ENCODE measurements at regions not wholly inside any gene's neighbourhood (a gene's known extent, or its start where the extent isn't known, plus 50 kb on each side); places are given as distances from the start of the nearest gene placed in this dataset.
"Not testable (repeated sequence)": the region's sequence is repeated elsewhere in the genome, so short reads cannot be mapped to it uniquely, and the experiment has no call there.

DNA sequence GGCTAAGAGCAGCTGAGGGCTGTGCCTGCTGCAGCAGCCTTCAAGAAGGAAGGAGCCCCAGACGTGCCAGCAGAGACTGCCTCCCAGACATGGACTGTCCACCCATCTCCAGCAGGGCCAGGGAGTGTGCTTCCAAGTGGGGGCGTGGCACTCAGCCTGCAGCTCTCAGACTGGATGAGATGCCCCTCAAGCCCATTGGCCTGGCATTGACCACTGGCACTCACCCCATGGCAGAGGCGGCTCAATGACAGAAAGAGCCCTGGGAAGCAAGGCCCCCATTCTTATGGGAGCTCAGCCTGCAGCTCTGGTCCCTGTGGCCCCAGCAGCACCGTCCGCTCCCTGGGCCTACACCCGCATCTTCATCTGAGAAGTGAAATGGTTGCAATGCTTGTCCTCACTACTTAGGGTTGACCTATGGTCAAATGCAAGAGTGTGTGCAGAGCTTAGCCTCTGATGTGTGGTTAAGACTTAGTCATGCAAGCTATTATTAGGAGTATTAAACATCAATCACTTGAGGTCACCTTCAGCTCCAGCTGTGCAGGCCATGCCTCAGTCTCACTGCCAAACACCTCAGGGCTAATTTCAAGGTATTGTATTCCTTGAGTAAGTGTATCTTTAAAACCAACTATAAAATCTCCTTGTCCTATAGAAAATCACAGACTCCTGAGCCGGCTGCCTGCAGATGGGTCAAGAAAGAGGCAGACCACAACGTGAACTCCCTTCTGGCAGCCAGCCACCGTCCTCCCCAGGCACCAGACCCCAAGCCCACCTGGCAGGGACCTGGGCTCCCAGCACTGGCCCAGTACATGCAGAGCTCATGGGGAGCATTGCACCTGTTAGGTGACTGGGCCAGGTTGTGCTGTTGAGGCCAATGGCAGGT lies 194.8 kb downstream of the NDUFA10 start:
- no peaks in the 10 kb centered on the region; the same call in 1 of the 2 replicates for H3K27me3 ChIP-seq (replicated peaks; ENCODE audit: control insufficient read depth, insufficient read depth, low read length)
- TF ChIP-seq, protein P1, sequence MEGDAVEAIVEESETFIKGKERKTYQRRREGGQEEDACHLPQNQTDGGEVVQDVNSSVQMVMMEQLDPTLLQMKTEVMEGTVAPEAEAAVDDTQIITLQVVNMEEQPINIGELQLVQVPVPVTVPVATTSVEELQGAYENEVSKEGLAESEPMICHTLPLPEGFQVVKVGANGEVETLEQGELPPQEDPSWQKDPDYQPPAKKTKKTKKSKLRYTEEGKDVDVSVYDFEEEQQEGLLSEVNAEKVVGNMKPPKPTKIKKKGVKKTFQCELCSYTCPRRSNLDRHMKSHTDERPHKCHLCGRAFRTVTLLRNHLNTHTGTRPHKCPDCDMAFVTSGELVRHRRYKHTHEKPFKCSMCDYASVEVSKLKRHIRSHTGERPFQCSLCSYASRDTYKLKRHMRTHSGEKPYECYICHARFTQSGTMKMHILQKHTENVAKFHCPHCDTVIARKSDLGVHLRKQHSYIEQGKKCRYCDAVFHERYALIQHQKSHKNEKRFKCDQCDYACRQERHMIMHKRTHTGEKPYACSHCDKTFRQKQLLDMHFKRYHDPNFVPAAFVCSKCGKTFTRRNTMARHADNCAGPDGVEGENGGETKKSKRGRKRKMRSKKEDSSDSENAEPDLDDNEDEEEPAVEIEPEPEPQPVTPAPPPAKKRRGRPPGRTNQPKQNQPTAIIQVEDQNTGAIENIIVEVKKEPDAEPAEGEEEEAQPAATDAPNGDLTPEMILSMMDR (IDR thresholded peaks at IDR 0.05; ENCODE audit: insufficient read depth, low read length, poor library complexity, severe bottlenecking) = no peak
- DNase-seq (ENCODE audit: extremely low read depth, insufficient read length) = no peak

GRCh38 chr2:239829326-239829725 lies 195.8 kb downstream of the NDUFA10 start:
- Histone ChIP-seq H3K27me3 (replicated peaks; ENCODE audit: control insufficient read depth, insufficient read depth, low read length) (no peaks in the 10 kb centered on the region; the same call in none of the 2 replicates), H3K36me3 (ENCODE audit: control insufficient read depth, insufficient read depth, low read length) (no peaks in the 10 kb centered on the region), H3K4me3 (replicated peaks; ENCODE audit: low read depth, low read length) (no peak overlapping the region)
- no peak for DNase-seq (ENCODE audit: extremely low read depth, insufficient read length)
- TF ChIP-seq, protein P1 (IDR thresholded peaks at IDR 0.05; ENCODE audit: insufficient read depth, low read length, poor library complexity, severe bottlenecking) = no peak

More for the DNA sequence above, 194.8 kb downstream of the NDUFA10 start:
- Histone ChIP-seq H3K36me3 (ENCODE audit: control insufficient read depth, insufficient read depth, low read length) (no peaks in the 10 kb centered on the region), H3K4me3 (replicated peaks; ENCODE audit: low read depth, low read length) (no peak overlapping the region)

DNA sequence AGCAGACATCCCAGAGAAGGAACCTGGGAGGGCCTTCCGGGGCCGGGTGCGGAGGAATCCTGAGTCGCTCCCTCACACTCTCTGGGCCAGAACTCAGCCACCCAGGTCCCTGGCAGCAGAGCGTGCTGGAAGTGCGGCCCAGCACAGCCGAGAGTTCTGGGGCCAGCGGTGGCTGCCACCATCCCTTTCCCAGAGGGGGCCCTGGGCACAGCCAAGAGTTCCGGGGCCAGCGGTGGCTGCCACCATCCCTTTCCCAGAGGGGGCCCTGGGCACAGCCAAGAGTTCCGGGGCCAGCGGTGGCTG lies 196.2 kb downstream of the NDUFA10 start:
- H3K4me3 ChIP-seq (replicated peaks; ENCODE audit: low read depth, low read length); H3K27me3 ChIP-seq (replicated peaks; ENCODE audit: control insufficient read depth, insufficient read depth, low read length); H3K36me3 ChIP-seq (ENCODE audit: control insufficient read depth, insufficient read depth, low read length); DNase-seq (ENCODE audit: extremely low read depth, insufficient read length): not testable (repeated sequence)

- no peak overlapping the region for H3K4me3 ChIP-seq (replicated peaks; ENCODE audit: low read depth, low read length)
- TF ChIP-seq, protein P1 (IDR thresholded peaks at IDR 0.05; ENCODE audit: insufficient read depth, low read length, poor library complexity, severe bottlenecking) = no peak
- no peaks in the 10 kb centered on the region; the same call in none of the 2 replicates for H3K27me3 ChIP-seq (replicated peaks; ENCODE audit: control insufficient read depth, insufficient read depth, low read length)
- DNase-seq (ENCODE audit: extremely low read depth, insufficient read length) = no peak
- no peaks in the 10 kb centered on the region for H3K36me3 ChIP-seq (ENCODE audit: control insufficient read depth, insufficient read depth, low read length)
These were observed 196.8 kb downstream of the NDUFA10 start for GRCh38 chr2:239828192-239828972.

- TF ChIP-seq, protein P1 (IDR thresholded peaks at IDR 0.05; ENCODE audit: insufficient read depth, low read length, poor library complexity, severe bottlenecking) = no peak
- DNase-seq (ENCODE audit: extremely low read depth, insufficient read length) = no peak
- no peaks in the 10 kb centered on the region for H3K36me3 ChIP-seq (ENCODE audit: control insufficient read depth, insufficient read depth, low read length)
- H3K27me3 ChIP-seq (replicated peaks; ENCODE audit: control insufficient read depth, insufficient read depth, low read length) = no peaks in the 10 kb centered on the region; the same call in 1 of the 2 replicates
- no peak overlapping the region for H3K4me3 ChIP-seq (replicated peaks; ENCODE audit: low read depth, low read length)
These were observed 197.6 kb downstream of the NDUFA10 start for GRCh38 chr2:239827523-239827890.

Data from GM06990 (cell line).